ENCODE measurements at regions not wholly inside any gene's neighbourhood (a gene's known extent, or its start where the extent isn't known, plus 50 kb on each side); places are given as distances from the start of the nearest gene placed in this dataset.

- TF ChIP-seq CTCF (IDR thresholded peaks at IDR 0.05) (no peak), POLR2A (IDR thresholded peaks at IDR 0.05) (no peak), POLR2AphosphoS5 (IDR thresholded peaks at IDR 0.05) (no peak), EP300 (IDR thresholded peaks at IDR 0.05) (no peak)
Measured at GRCh38 chr5:82855893-82856550, 221.2 kb downstream of the TMEM167A start.

Data from upper lobe of left lung (tissue), 4 donors.